Thymus (tissue), 11 donors: ENCODE measurements at regions not wholly inside any gene's neighbourhood (a gene's known extent, or its start where the extent isn't known, plus 50 kb on each side); places are given as distances from the start of the nearest gene placed in this dataset.
"Not testable (repeated sequence)": the region's sequence is repeated elsewhere in the genome, so short reads cannot be mapped to it uniquely, and the experiment has no call there.

Experiments
- DNase-seq, 9 donors: peaks; one replicate each; pipeline ENCODE4 v3.0.0-alpha.2; 2013; ENCODE audit warnings: low spot score in 9 of 9, low read depth in 6 of 9, missing footprints in 1 of 9
- H3K27ac ChIP-seq, 2 donors: one replicate each; pipeline ENCODE4 v1.5.1; 2013; ENCODE audit warnings: control low read depth in 1 of 2, low read depth in 1 of 2, low read length in 1 of 2, mild to moderate bottlenecking in 1 of 2, moderate library complexity in 1 of 2
- H3K27me3 ChIP-seq, 2 donors: one replicate each; pipeline ENCODE4 v1.5.1; 2013; ENCODE audit warnings: low read length in 1 of 2; ENCODE audit not compliant: control insufficient read depth in 2 of 2, insufficient read depth in 1 of 2
- H3K36me3 ChIP-seq, 2 donors: one replicate each; pipeline ENCODE4 v1.5.1; 2013; ENCODE audit warnings: low read length in 1 of 2, mild to moderate bottlenecking in 1 of 2, moderate library complexity in 1 of 2; ENCODE audit not compliant: control insufficient read depth in 2 of 2, insufficient read depth in 2 of 2
- H3K4me1 ChIP-seq, 2 donors: one replicate each; pipeline ENCODE4 v1.5.1; 2013; ENCODE audit warnings: low read length in 2 of 2; ENCODE audit not compliant: control insufficient read depth in 2 of 2, insufficient read depth in 2 of 2
- H3K4me3 ChIP-seq, 2 donors: one replicate each; pipeline ENCODE4 v1.5.1; 2013; ENCODE audit warnings: low read length in 2 of 2, control low read depth in 1 of 2, mild to moderate bottlenecking in 1 of 2
- H3K9me3 ChIP-seq, 2 donors: one replicate each; pipeline ENCODE4 v1.5.1; 2013; ENCODE audit warnings: low read length in 1 of 2, mild to moderate bottlenecking in 1 of 2; ENCODE audit not compliant: control insufficient read depth in 2 of 2, insufficient read depth in 1 of 2
- WGBS: extraction: QIAGEN DNeasy Blood & Tissue Kit; methylation state at CpG from one replicate; pipeline ENCODE4 v1.1.7; 2013; 5-methylcytosine and 5-hydroxymethylcytosine counted together
- donor health status: healthy.

GRCh38 chr6:26937258-26937657, 277.7 kb upstream of the ZNF322 start:
- DNase-seq, H3K27ac ChIP-seq, H3K9me3 ChIP-seq, H3K4me1 ChIP-seq, H3K27me3 ChIP-seq, H3K36me3 ChIP-seq, H3K4me3 ChIP-seq: not testable (repeated sequence)
- WGBS, result 96% methylated on average over 1 of the region's 1 CpG

- WGBS, result 96% methylated on average over 3 of the region's 3 CpGs
- not testable (repeated sequence) for H3K9me3 ChIP-seq, H3K27me3 ChIP-seq, H3K36me3 ChIP-seq, H3K4me1 ChIP-seq, H3K4me3 ChIP-seq, H3K27ac ChIP-seq, DNase-seq
These were observed 291.7 kb upstream of the ZNF322 start for GRCh38 chr6:26951211-26951610.

GRCh38 chr6:26956078-26956600, 291.4 kb upstream of the PRSS16 start:
- H3K27me3 ChIP-seq, H3K9me3 ChIP-seq, H3K36me3 ChIP-seq, H3K4me1 ChIP-seq: not testable (repeated sequence)
- Histone ChIP-seq H3K27ac (peak overlapping the region; percentile 42 to 55), H3K4me3 (peak overlapping the region; percentile 40 to 49)
- peak; percentile 36 to 85 (median 58) for DNase-seq
- 11% methylated on average over 13 of the region's 20 CpGs for WGBS

GRCh38 chr6:26956601-26957184, 290.8 kb upstream of the PRSS16 start:
- DNase-seq, result peak; percentile 14 to 81 (median 48)
- not testable (repeated sequence) for H3K4me1 ChIP-seq, H3K27me3 ChIP-seq, H3K9me3 ChIP-seq, H3K36me3 ChIP-seq
- under 1% methylated on average over 50 of the region's 54 CpGs for WGBS
- peak overlapping the region; percentile 36 to 70 for H3K27ac ChIP-seq
- peak overlapping the region; percentile 40 to 49 for H3K4me3 ChIP-seq

- not testable (repeated sequence) for H3K36me3 ChIP-seq, H3K27ac ChIP-seq, H3K9me3 ChIP-seq, H3K4me1 ChIP-seq, H3K4me3 ChIP-seq, H3K27me3 ChIP-seq
- peak in 1 of 9 donors; percentile 4 for DNase-seq
- 94% methylated on average over 6 of the region's 6 CpGs for WGBS
These were observed 289.9 kb upstream of the PRSS16 start for GRCh38 chr6:26957399-26958127.

- H3K27ac ChIP-seq, DNase-seq, H3K27me3 ChIP-seq, H3K4me3 ChIP-seq, H3K36me3 ChIP-seq, H3K4me1 ChIP-seq, H3K9me3 ChIP-seq: not testable (repeated sequence)
These were observed 286.3 kb upstream of the PRSS16 start for GRCh38 chr6:26961236-26961635.

- no peaks in the 10 kb centered on the region for H3K36me3 ChIP-seq
- no peaks in the 10 kb centered on the region for H3K27me3 ChIP-seq
- WGBS, result 95% methylated on average over 15 of the region's 15 CpGs
- no peak overlapping the region for H3K4me3 ChIP-seq
- no peak for DNase-seq
- no peak overlapping the region for H3K27ac ChIP-seq
- H3K4me1 ChIP-seq, result no peaks in the 10 kb centered on the region
- H3K9me3 ChIP-seq, result peaks cover 0 to 5% of the 10 kb centered on the region in 2 donors
These were observed 245.1 kb upstream of the PRSS16 start for GRCh38 chr6:27002447-27002846.

- 48% methylated on average over 2 of the region's 2 CpGs for WGBS
These were observed 240.5 kb upstream of the PRSS16 start for GRCh38 chr6:27007020-27007419.

GRCh38 chr6:27008613-27009012, 238.9 kb upstream of the PRSS16 start:
- 97% methylated on average over 10 of the region's 10 CpGs for WGBS
- H3K4me1 ChIP-seq, H3K4me3 ChIP-seq, H3K27me3 ChIP-seq, H3K36me3 ChIP-seq, DNase-seq, H3K27ac ChIP-seq: not testable (repeated sequence)
- peaks cover 0 to 10% of the 10 kb centered on the region in 2 donors for H3K9me3 ChIP-seq

More at GRCh38 chr6:27007020-27007419, 240.5 kb upstream of the PRSS16 start:
- Histone ChIP-seq H3K9me3 (peaks cover 0 to 10% of the 10 kb centered on the region in 2 donors), H3K27ac (no peak overlapping the region), H3K27me3 (no peaks in the 10 kb centered on the region), H3K36me3 (no peaks in the 10 kb centered on the region), H3K4me1 (no peaks in the 10 kb centered on the region), H3K4me3 (no peak overlapping the region)
- DNase-seq, result no peak
